ENCODE measurements at regions not wholly inside any gene's neighbourhood (a gene's known extent, or its start where the extent isn't known, plus 50 kb on each side); places are given as distances from the start of the nearest gene placed in this dataset.

GRCh38 chr4:189771696-189772361, 168.8 kb upstream of the FRG1 start:
- TF ChIP-seq CTCF (IDR thresholded peaks at IDR 0.05; ENCODE audit: low read depth, low read length): no peak
- no peak for TF ChIP-seq EZH2phosphoT487 (IDR thresholded peaks at IDR 0.05; ENCODE audit: low read depth)
